Mucosa of gallbladder (tissue), 1 donor: ENCODE measurements at regions not wholly inside any gene's neighbourhood (a gene's known extent, or its start where the extent isn't known, plus 50 kb on each side); places are given as distances from the start of the nearest gene placed in this dataset.
"Not testable (repeated sequence)": the region's sequence is repeated elsewhere in the genome, so short reads cannot be mapped to it uniquely, and the experiment has no call there.

Experiments
- DNase-seq: peaks from one replicate; pipeline ENCODE4 v3.0.0-alpha.2; 2020; ENCODE audit warnings: low spot score
- donor health status: DM: no; HTN: no; CAD: no.

GRCh38 chr7:69232445-69233376 is 365.6 kb upstream of the AUTS2 start:
- DNase-seq, result no peak

GRCh38 chr7:69237541-69237940 is 360.7 kb upstream of the AUTS2 start:
- DNase-seq, result no peak

GRCh38 chr7:69243016-69243415 is 355.3 kb upstream of the AUTS2 start:
- DNase-seq, result no peak

- no peak for DNase-seq
Observed at GRCh38 chr7:69244701-69245100, 353.6 kb upstream of the AUTS2 start.

GRCh38 chr7:69245646-69246045 is 352.6 kb upstream of the AUTS2 start:
- DNase-seq, result no peak

- DNase-seq, result peak; percentile 22
Observed at GRCh38 chr7:69246758-69247157, 351.5 kb upstream of the AUTS2 start.

- DNase-seq, result not testable (repeated sequence)
Observed at GRCh38 chr7:69248382-69248828, 349.9 kb upstream of the AUTS2 start.

GRCh38 chr7:69250958-69251357 is 347.3 kb upstream of the AUTS2 start:
- no peak for DNase-seq

- no peak for DNase-seq
Observed at GRCh38 chr7:69254643-69255042, 343.6 kb upstream of the AUTS2 start.

GRCh38 chr7:69256634-69257081 is 341.6 kb upstream of the AUTS2 start:
- peak; percentile 37 for DNase-seq

- DNase-seq, result no peak
Observed at GRCh38 chr7:69257592-69257991, 340.7 kb upstream of the AUTS2 start.

GRCh38 chr7:69259445-69259844 is 338.8 kb upstream of the AUTS2 start:
- DNase-seq, result no peak

- DNase-seq, result no peak
Observed at GRCh38 chr7:69260023-69260422, 338.3 kb upstream of the AUTS2 start.

GRCh38 chr7:69263550-69263949 is 334.7 kb upstream of the AUTS2 start:
- no peak for DNase-seq

- DNase-seq, result no peak
Observed at GRCh38 chr7:69269806-69270205, 328.5 kb upstream of the AUTS2 start.

- no peak for DNase-seq
Observed at GRCh38 chr7:69272101-69272500, 326.2 kb upstream of the AUTS2 start.

- no peak for DNase-seq
Observed at GRCh38 chr7:69276011-69276729, 322.1 kb upstream of the AUTS2 start.

- DNase-seq, result no peak
Observed at GRCh38 chr7:69277366-69277765, 320.9 kb upstream of the AUTS2 start.

GRCh38 chr7:69282946-69283345 is 315.3 kb upstream of the AUTS2 start:
- no peak for DNase-seq

GRCh38 chr7:69283421-69283820 is 314.9 kb upstream of the AUTS2 start:
- no peak for DNase-seq

GRCh38 chr7:69285854-69286253 is 312.4 kb upstream of the AUTS2 start:
- DNase-seq, result no peak

- DNase-seq, result no peak
Observed at GRCh38 chr7:69295977-69296376, 302.3 kb upstream of the AUTS2 start.

- no peak for DNase-seq
Observed at GRCh38 chr7:69301253-69301652, 297.0 kb upstream of the AUTS2 start.
